ENCODE measurements at regions not wholly inside any gene's neighbourhood (a gene's known extent, or its start where the extent isn't known, plus 50 kb on each side); places are given as distances from the start of the nearest gene placed in this dataset.

DNA sequence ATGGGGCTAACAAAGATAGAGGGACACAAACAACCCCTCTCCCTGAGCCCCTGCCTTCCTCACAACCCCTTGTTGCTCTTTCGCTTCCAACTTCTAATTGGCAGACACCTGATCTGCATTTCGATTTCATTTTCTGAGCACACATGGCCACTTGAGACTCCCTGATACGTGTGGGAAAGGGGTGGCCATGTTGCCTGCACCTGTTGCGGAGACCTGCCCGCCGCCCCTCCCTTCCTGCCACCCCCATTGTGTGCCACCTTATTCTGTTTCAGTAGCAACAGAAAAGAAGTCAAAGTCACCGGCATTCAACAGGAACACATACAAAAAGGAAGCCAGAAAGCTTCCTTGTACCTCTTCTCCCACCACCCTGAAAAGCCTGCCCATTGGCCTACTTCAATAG, 254.7 kb upstream of the SOX9 start:
- TF ChIP-seq YY1 (IDR thresholded peaks at IDR 0.05; ENCODE audit: low read depth) (no peak), RAD21 (IDR thresholded peaks at IDR 0.05; ENCODE audit: low read depth) (no peak), EP300 (IDR thresholded peaks at IDR 0.05; ENCODE audit: borderline replicate concordance) (no peak), EGR1 (IDR thresholded peaks at IDR 0.05) (no peak), FOXM1 (IDR thresholded peaks at IDR 0.05; ENCODE audit: borderline replicate concordance, low read depth) (no peak), CEBPB (IDR thresholded peaks at IDR 0.05) (no peak), NFIC (IDR thresholded peaks at IDR 0.05) (no peak), USF1 (IDR thresholded peaks at IDR 0.05) (no peak), TCF12 (IDR thresholded peaks at IDR 0.05; ENCODE audit: low read depth) (no peak), TAF1 (IDR thresholded peaks at IDR 0.05; ENCODE audit: low read depth) (no peak), CREB1 (IDR thresholded peaks at IDR 0.05; ENCODE audit: low read depth) (no peak), TEAD4 (IDR thresholded peaks at IDR 0.05) (no peak)
- TF ChIP-seq, protein P1, sequence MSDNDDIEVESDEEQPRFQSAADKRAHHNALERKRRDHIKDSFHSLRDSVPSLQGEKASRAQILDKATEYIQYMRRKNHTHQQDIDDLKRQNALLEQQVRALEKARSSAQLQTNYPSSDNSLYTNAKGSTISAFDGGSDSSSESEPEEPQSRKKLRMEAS (IDR thresholded peaks at IDR 0.05) = no peak
- TF ChIP-seq, protein P2, sequence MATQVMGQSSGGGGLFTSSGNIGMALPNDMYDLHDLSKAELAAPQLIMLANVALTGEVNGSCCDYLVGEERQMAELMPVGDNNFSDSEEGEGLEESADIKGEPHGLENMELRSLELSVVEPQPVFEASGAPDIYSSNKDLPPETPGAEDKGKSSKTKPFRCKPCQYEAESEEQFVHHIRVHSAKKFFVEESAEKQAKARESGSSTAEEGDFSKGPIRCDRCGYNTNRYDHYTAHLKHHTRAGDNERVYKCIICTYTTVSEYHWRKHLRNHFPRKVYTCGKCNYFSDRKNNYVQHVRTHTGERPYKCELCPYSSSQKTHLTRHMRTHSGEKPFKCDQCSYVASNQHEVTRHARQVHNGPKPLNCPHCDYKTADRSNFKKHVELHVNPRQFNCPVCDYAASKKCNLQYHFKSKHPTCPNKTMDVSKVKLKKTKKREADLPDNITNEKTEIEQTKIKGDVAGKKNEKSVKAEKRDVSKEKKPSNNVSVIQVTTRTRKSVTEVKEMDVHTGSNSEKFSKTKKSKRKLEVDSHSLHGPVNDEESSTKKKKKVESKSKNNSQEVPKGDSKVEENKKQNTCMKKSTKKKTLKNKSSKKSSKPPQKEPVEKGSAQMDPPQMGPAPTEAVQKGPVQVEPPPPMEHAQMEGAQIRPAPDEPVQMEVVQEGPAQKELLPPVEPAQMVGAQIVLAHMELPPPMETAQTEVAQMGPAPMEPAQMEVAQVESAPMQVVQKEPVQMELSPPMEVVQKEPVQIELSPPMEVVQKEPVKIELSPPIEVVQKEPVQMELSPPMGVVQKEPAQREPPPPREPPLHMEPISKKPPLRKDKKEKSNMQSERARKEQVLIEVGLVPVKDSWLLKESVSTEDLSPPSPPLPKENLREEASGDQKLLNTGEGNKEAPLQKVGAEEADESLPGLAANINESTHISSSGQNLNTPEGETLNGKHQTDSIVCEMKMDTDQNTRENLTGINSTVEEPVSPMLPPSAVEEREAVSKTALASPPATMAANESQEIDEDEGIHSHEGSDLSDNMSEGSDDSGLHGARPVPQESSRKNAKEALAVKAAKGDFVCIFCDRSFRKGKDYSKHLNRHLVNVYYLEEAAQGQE (IDR thresholded peaks at IDR 0.05; ENCODE audit: low read depth) = no peak

GRCh38 chr17:71869293-71869692, 251.5 kb upstream of the SOX9 start:
- no peak for TF ChIP-seq CREB1 (IDR thresholded peaks at IDR 0.05; ENCODE audit: low read depth)

- TF ChIP-seq TAF1 (IDR thresholded peaks at IDR 0.05; ENCODE audit: low read depth) (no peak), CREB1 (IDR thresholded peaks at IDR 0.05; ENCODE audit: low read depth) (no peak), ZBTB7A (IDR thresholded peaks at IDR 0.05; ENCODE audit: low read depth) (no peak), NFIC (IDR thresholded peaks at IDR 0.05) (no peak), EGR1 (IDR thresholded peaks at IDR 0.05) (no peak)
- TF ChIP-seq, protein P1 (IDR thresholded peaks at IDR 0.05) = no peak
- TF ChIP-seq, protein P2 (IDR thresholded peaks at IDR 0.05; ENCODE audit: low read depth) = no peak
Observed at GRCh38 chr17:71869841-71870545, 250.8 kb upstream of the SOX9 start.

- TF ChIP-seq TCF12 (IDR thresholded peaks at IDR 0.05; ENCODE audit: low read depth) (no peak), FOXM1 (IDR thresholded peaks at IDR 0.05; ENCODE audit: borderline replicate concordance, low read depth) (no peak), TAF1 (IDR thresholded peaks at IDR 0.05; ENCODE audit: low read depth) (no peak), RAD21 (IDR thresholded peaks at IDR 0.05; ENCODE audit: low read depth) (no peak), ZBTB7A (IDR thresholded peaks at IDR 0.05; ENCODE audit: low read depth) (no peak), CEBPB (IDR thresholded peaks at IDR 0.05) (no peak), USF1 (IDR thresholded peaks at IDR 0.05) (no peak), YY1 (IDR thresholded peaks at IDR 0.05; ENCODE audit: low read depth) (no peak), TEAD4 (IDR thresholded peaks at IDR 0.05) (no peak), NFIC (IDR thresholded peaks at IDR 0.05) (no peak), CREB1 (IDR thresholded peaks at IDR 0.05; ENCODE audit: low read depth) (no peak)
- TF ChIP-seq, protein P2 (IDR thresholded peaks at IDR 0.05; ENCODE audit: low read depth) = no peak
- TF ChIP-seq, protein P1 (IDR thresholded peaks at IDR 0.05) = no peak
Observed at GRCh38 chr17:71870546-71870862, 250.3 kb upstream of the SOX9 start.
